ENCODE measurements at regions not wholly inside any gene's neighbourhood (a gene's known extent, or its start where the extent isn't known, plus 50 kb on each side); places are given as distances from the start of the nearest gene placed in this dataset.

DNA sequence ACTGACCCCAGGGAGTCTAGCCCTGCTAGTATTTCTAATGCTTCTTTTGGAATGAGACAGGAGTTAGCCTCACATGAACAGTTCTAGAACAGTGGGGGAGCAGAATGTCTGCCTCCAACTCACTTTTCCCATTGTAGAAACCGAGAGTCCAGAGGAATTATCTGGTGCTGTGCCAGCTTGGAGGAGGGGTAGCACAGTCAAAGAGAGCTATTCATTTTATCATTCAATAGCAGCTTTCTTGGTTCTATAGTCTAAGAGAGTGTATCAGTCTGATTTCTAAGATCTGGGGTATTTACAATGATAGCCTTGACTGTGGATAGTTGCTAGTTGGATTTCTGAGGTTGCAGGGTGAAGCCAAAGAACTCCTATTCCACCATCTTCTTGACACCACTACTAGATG lies 448.2 kb downstream of the RFPL4B start:
- no peak for DNase-seq (ENCODE audit: low read depth)
- no peak overlapping the region for H3K4me3 ChIP-seq (ENCODE audit: low read depth, low read length)
- TF ChIP-seq, protein P1, sequence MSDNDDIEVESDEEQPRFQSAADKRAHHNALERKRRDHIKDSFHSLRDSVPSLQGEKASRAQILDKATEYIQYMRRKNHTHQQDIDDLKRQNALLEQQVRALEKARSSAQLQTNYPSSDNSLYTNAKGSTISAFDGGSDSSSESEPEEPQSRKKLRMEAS (IDR thresholded peaks at IDR 0.05; ENCODE audit: low read depth, low read length) = no peak
- no peak for TF ChIP-seq MYC (IDR thresholded peaks at IDR 0.05; ENCODE audit: low read depth, low read length)
- TF ChIP-seq, protein P2, sequence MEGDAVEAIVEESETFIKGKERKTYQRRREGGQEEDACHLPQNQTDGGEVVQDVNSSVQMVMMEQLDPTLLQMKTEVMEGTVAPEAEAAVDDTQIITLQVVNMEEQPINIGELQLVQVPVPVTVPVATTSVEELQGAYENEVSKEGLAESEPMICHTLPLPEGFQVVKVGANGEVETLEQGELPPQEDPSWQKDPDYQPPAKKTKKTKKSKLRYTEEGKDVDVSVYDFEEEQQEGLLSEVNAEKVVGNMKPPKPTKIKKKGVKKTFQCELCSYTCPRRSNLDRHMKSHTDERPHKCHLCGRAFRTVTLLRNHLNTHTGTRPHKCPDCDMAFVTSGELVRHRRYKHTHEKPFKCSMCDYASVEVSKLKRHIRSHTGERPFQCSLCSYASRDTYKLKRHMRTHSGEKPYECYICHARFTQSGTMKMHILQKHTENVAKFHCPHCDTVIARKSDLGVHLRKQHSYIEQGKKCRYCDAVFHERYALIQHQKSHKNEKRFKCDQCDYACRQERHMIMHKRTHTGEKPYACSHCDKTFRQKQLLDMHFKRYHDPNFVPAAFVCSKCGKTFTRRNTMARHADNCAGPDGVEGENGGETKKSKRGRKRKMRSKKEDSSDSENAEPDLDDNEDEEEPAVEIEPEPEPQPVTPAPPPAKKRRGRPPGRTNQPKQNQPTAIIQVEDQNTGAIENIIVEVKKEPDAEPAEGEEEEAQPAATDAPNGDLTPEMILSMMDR (IDR thresholded peaks at IDR 0.05; ENCODE audit: low read depth, low read length) = no peak
- no peak for TF ChIP-seq POLR2A (IDR thresholded peaks at IDR 0.05; ENCODE audit: extremely low read depth, insufficient read length)

DNA sequence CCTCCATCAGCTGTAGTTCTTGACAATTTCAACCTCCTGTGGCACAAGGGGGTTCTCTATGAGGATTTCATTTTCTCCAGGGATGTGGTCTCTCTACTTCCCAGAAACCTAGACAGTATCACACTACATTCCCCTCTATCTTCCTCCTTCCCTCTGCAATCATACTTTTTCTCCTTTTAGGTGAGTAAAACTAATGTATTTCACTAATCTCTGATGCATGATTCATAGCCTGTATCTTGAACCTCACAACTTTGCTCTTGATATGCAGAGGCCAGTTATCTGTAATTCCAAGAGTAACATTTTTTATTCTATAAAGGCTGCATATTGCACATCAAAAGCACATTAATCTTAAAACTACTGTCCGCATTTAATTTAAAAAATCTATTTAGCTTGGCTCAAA lies 449.6 kb downstream of the RFPL4B start:
- no peak overlapping the region for H3K4me3 ChIP-seq (ENCODE audit: low read depth, low read length)
- TF ChIP-seq POLR2A (IDR thresholded peaks at IDR 0.05; ENCODE audit: extremely low read depth, insufficient read length) (no peak), MYC (IDR thresholded peaks at IDR 0.05; ENCODE audit: low read depth, low read length) (no peak)
- TF ChIP-seq, protein P1 (IDR thresholded peaks at IDR 0.05; ENCODE audit: low read depth, low read length) = no peak
- TF ChIP-seq, protein P2 (IDR thresholded peaks at IDR 0.05; ENCODE audit: low read depth, low read length) = no peak
- DNase-seq (ENCODE audit: low read depth) = no peak

DNA sequence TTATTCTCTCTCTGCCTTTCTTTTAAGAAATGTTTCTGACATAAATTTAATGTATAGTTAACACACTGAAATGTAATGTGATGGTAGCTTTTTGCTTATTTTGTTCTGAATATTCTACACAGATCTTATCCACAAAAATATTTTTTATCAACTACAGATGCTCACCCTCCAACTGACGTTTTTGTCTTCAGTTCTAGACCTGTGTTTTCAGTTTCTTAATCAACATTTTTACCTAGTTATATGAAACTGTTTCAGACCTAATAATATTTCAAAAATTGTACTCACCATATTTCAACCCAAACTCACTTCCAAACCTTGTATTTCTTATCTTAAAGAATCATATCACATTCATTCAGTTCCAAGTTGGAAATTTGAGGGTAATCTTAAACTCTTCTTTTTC lies 452.8 kb downstream of the RFPL4B start:
- no peak for DNase-seq (ENCODE audit: low read depth)
- TF ChIP-seq MYC (IDR thresholded peaks at IDR 0.05; ENCODE audit: low read depth, low read length) (no peak), POLR2A (IDR thresholded peaks at IDR 0.05; ENCODE audit: extremely low read depth, insufficient read length) (no peak)
- TF ChIP-seq, protein P1 (IDR thresholded peaks at IDR 0.05; ENCODE audit: low read depth, low read length) = no peak
- TF ChIP-seq, protein P2 (IDR thresholded peaks at IDR 0.05; ENCODE audit: low read depth, low read length) = no peak
- no peak overlapping the region for H3K4me3 ChIP-seq (ENCODE audit: low read depth, low read length)

DNA sequence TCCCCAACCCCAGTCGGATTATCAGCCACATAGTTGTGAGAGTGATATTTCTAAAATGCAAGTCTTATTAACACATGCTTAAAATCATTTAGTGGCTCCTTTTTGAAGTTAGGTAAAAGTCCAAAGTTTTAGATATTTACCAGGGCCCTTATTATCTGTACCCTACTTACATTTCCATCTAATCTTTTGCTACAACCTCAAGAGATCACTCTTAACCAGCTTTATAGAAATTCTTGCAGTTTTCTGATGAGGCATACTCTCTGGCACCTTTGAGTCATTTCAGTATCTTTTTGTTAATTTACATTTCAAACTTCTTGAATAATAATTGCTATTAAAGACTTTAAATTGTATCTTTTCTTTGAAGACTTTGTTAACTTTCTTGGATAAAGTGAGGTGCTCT lies 453.3 kb downstream of the RFPL4B start:
- TF ChIP-seq, protein P2 (IDR thresholded peaks at IDR 0.05; ENCODE audit: low read depth, low read length) = no peak
- TF ChIP-seq MYC (IDR thresholded peaks at IDR 0.05; ENCODE audit: low read depth, low read length) = no peak
- no peak for TF ChIP-seq POLR2A (IDR thresholded peaks at IDR 0.05; ENCODE audit: extremely low read depth, insufficient read length)
- TF ChIP-seq, protein P1 (IDR thresholded peaks at IDR 0.05; ENCODE audit: low read depth, low read length) = no peak
- H3K4me3 ChIP-seq (ENCODE audit: low read depth, low read length) = no peak overlapping the region

DNA sequence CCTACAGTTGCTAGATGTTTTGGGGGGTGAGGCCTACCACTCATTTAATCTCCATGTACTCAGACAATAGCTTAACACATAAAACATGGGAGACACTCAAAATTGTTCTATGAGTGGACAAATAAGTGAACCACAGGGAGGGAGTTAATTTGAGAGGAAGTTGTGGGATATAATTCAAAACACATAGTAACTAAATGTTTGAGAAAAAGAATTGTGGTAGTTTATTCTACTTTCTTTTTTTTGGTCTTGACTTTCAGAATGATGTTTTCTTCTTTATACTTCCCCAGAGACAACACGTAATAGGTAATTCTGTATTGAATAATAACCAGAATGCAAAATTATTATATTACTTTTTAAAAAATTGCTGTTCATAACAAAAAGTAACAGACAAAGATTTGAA lies 453.8 kb downstream of the RFPL4B start:
- TF ChIP-seq, protein P1 (IDR thresholded peaks at IDR 0.05; ENCODE audit: low read depth, low read length) = no peak
- no peak for TF ChIP-seq MYC (IDR thresholded peaks at IDR 0.05; ENCODE audit: low read depth, low read length)
- no peak for TF ChIP-seq POLR2A (IDR thresholded peaks at IDR 0.05; ENCODE audit: extremely low read depth, insufficient read length)
- TF ChIP-seq, protein P2 (IDR thresholded peaks at IDR 0.05; ENCODE audit: low read depth, low read length) = no peak
- no peak overlapping the region for H3K4me3 ChIP-seq (ENCODE audit: low read depth, low read length)
- DNase-seq (ENCODE audit: low read depth) = no peak

More for the DNA sequence above, 453.3 kb downstream of the RFPL4B start:
- no peak for DNase-seq (ENCODE audit: low read depth)

Measured in NB4 (cell line).